ENCODE measurements at regions not wholly inside any gene's neighbourhood (a gene's known extent, or its start where the extent isn't known, plus 50 kb on each side); places are given as distances from the start of the nearest gene placed in this dataset.

- TF ChIP-seq, protein P1, sequence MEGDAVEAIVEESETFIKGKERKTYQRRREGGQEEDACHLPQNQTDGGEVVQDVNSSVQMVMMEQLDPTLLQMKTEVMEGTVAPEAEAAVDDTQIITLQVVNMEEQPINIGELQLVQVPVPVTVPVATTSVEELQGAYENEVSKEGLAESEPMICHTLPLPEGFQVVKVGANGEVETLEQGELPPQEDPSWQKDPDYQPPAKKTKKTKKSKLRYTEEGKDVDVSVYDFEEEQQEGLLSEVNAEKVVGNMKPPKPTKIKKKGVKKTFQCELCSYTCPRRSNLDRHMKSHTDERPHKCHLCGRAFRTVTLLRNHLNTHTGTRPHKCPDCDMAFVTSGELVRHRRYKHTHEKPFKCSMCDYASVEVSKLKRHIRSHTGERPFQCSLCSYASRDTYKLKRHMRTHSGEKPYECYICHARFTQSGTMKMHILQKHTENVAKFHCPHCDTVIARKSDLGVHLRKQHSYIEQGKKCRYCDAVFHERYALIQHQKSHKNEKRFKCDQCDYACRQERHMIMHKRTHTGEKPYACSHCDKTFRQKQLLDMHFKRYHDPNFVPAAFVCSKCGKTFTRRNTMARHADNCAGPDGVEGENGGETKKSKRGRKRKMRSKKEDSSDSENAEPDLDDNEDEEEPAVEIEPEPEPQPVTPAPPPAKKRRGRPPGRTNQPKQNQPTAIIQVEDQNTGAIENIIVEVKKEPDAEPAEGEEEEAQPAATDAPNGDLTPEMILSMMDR (IDR thresholded peaks at IDR 0.05): no peak
These were observed 178.5 kb downstream of the RHOU start for GRCh38 chr1:228913626-228914414.

GRCh38 chr1:228914700-228915099, 179.4 kb downstream of the RHOU start:
- TF ChIP-seq, protein P1 (IDR thresholded peaks at IDR 0.05): no peak

GRCh38 chr1:228917342-228917741, 182.1 kb downstream of the RHOU start:
- TF ChIP-seq, protein P1 (IDR thresholded peaks at IDR 0.05): no peak

GRCh38 chr1:228917755-228918154, 182.5 kb downstream of the RHOU start:
- TF ChIP-seq, protein P1 (IDR thresholded peaks at IDR 0.05): no peak

GRCh38 chr1:228918335-228918734, 183.1 kb downstream of the RHOU start:
- TF ChIP-seq, protein P1 (IDR thresholded peaks at IDR 0.05): no peak

- TF ChIP-seq, protein P1 (IDR thresholded peaks at IDR 0.05): no peak
These were observed 184.6 kb downstream of the RHOU start for GRCh38 chr1:228919914-228920313.

GRCh38 chr1:228920831-228921230, 185.6 kb downstream of the RHOU start:
- TF ChIP-seq, protein P1 (IDR thresholded peaks at IDR 0.05): no peak
